ENCODE measurements at regions not wholly inside any gene's neighbourhood (a gene's known extent, or its start where the extent isn't known, plus 50 kb on each side); places are given as distances from the start of the nearest gene placed in this dataset.
"Not testable (repeated sequence)": the region's sequence is repeated elsewhere in the genome, so short reads cannot be mapped to it uniquely, and the experiment has no call there.

- not testable (repeated sequence) for DNase-seq (ENCODE audit: low read depth in 2 of 2)
Measured at GRCh38 chr4:22630161-22630975, 62.4 kb upstream of the GBA3 start.

DNA sequence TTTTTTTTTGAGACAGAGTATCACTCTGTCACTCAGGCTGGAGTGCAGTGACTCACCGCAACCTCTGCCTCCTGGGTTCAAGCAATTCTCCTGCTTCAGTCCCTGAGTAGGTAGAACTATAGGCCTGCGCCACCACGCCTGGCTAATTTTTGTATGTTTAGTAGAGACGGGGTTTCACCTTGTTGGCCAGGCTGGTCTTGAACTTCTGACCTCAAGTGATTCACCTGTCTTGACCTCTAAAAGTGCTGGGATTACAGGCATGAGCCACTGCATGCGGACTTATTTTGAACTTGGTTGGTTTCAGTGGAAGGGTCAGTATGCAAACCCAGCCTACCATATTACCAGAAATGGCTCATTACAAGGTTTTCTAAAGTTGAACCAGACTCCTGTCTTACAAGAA is 61.6 kb upstream of the GBA3 start:
- DNase-seq (ENCODE audit: low read depth in 2 of 2): not testable (repeated sequence)

GRCh38 chr4:22634541-22635181 is 58.1 kb upstream of the GBA3 start:
- DNase-seq (ENCODE audit: low read depth in 2 of 2): no peak

- not testable (repeated sequence) for DNase-seq (ENCODE audit: low read depth in 2 of 2)
Measured at GRCh38 chr4:22635182-22635549, 57.6 kb upstream of the GBA3 start.

GRCh38 chr4:22635692-22636091 is 57.0 kb upstream of the GBA3 start:
- no peak for DNase-seq (ENCODE audit: low read depth in 2 of 2)

DNA sequence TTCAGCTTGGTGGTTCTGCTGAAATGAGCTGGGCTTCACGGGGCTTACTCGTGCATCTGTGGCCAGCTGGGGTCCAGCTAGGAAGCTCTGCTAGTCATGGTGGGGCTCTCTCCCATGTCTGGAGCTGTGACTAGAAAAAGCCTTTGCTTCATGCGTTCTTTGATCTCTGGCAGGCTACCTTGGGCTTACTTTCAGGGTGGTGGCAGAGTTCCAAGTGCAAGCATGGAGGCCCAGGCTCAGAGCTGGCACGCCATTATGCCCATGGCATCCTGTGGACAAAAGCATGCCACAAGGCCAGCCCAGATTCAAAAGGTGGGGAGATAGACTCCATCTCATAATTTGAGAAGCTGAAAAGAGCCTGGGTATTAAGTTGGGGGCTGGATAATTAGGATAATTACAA is 55.4 kb upstream of the GBA3 start:
- DNase-seq (ENCODE audit: low read depth in 2 of 2): no peak
